Astrocyte (in vitro differentiated cells and primary cell): ENCODE measurements at regions not wholly inside any gene's neighbourhood (a gene's known extent, or its start where the extent isn't known, plus 50 kb on each side); places are given as distances from the start of the nearest gene placed in this dataset.

Source experiments
- CTCF ChIP-seq: IDR thresholded peaks from 2 replicates; pipeline ENCODE4 v1.5.1; 2011; ENCODE audit warnings: low read depth, mild to moderate bottlenecking, inconsistent platforms, low read length, moderate library complexity; ENCODE audit not compliant: insufficient read depth
- EZH2 ChIP-seq: IDR thresholded peaks from 2 replicates; pipeline ENCODE4 v1.6.1; 2012; ENCODE audit warnings: mild to moderate bottlenecking, low read length, inconsistent platforms; ENCODE audit not compliant: insufficient read depth

GRCh38 chr16:82357237-82357636, 187.2 kb upstream of the MPHOSPH6 start:
- TF ChIP-seq CTCF (no peak), EZH2 (no peak)
